ENCODE measurements at regions not wholly inside any gene's neighbourhood (a gene's known extent, or its start where the extent isn't known, plus 50 kb on each side); places are given as distances from the start of the nearest gene placed in this dataset.
"Not testable (repeated sequence)": the region's sequence is repeated elsewhere in the genome, so short reads cannot be mapped to it uniquely, and the experiment has no call there.

- no peak for FAIRE-seq
Observed at GRCh38 chr5:174901336-174901735, 177.0 kb downstream of the MSX2 start.

DNA sequence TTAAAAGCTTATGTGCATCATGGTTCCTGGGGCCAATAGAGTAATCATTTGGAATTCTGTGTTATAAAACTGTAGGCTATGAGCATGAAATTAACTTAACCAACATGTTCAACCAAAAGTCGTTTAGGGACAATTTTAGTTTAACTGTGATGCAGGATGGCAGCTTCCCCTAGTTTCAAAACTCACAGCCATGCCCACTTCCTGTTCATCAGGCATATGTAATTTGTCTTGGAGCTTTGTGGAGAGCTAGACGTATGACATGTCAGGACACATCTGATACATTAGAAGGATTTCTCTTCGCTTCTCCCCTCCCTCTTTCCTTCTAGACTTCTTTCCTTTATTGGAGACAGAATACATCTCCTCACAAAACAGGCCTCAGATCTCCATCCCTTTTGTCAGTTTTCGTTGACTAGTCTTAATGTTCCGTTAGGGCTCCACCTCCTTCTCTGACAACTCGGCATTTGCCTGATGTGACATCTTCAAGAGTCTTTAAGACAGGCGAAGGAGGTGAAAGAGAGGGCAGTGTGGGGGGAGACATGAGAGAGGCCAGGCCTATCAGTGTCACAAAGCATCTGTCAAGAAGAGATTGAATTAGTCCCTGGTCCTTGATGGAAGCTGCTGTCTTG, 176.0 kb downstream of the MSX2 start:
- no peak for FAIRE-seq

DNA sequence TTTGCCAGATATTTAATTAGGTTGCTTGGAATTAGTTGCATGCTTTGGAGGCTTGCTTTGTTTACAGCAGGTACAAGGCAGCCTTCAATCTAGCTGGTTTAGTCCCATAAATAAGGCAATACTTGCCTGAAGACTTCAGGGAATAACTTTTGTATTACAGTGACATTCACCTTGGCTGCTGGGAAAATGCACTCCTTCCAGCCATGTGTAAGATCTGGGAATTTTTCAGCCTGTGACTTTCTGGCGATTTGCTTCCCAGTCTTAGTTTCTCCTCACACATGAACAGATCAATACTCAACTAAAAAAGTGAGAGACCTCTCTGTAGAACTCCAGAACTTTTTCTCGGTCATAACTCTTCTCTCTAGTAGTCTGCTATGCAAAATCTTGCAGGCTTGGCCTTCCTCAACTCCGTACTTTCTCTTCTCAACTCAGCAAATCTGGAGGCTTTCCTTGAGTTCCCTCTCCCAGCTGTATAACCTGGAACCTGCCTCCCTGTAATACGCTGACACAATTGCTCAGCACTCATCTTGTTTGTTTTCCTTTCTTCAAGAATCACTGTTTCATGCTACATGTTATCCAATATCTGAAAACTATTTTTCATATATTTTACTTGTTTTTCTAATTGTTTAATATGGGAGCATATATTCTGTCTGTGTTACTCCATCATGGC, 173.0 kb downstream of the MSX2 start:
- FAIRE-seq = no peak

GRCh38 chr5:174895360-174895759, 171.0 kb downstream of the MSX2 start:
- FAIRE-seq = no peak

GRCh38 chr5:174892742-174893141, 168.4 kb downstream of the MSX2 start:
- FAIRE-seq = no peak

GRCh38 chr5:174880412-174881200, 156.2 kb downstream of the MSX2 start:
- not testable (repeated sequence) for FAIRE-seq

DNA sequence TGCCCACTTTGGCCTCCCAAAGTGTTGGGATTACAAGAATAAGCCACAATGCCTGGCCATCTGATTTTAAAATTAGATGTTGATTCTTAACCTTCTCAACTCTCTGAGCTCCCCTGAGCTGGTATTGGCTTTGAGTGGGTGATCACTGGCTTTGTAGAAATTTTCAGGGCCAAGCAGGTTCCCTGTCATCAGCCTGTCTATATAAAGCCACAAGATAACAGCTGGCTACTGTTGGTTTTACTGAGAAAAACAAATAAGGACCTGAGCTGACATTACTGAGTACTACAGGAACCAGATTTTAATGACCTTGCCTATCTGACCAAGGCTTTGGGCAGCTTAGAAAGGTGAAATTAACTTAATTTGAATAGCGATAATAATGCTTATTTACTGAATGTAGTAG, 153.6 kb downstream of the MSX2 start:
- FAIRE-seq = no peak

- FAIRE-seq = no peak
Observed at GRCh38 chr5:174872271-174872670, 147.9 kb downstream of the MSX2 start.

GRCh38 chr5:174852143-174852542, 127.8 kb downstream of the MSX2 start:
- FAIRE-seq = no peak

DNA sequence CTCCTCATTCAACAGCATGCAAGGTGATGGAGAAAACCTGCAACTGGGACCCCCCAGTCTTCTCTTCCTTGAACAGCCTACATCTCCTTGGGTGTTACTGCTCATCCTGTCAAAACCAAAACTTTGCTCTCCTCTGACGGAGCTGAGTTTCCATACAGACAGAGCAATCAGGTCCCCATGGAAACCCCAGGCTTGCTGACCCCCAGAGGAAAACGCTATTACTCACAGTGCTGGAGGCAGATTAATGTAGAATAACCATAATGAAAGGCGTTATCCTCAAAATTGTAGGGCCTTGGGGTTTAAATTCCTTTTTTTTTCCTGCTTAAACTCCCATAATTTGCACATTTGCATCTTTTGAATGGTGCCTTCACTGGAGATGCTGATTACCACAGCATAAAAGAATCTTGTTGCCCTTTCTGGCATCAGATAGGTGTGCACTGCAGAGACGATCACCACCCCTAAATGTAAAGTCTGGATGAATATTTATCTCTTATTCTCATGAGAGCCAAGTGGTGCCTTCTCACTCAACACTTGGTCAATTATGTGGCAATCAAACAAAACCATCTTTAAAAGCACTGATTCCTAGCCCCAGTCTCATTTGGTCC, 126.3 kb downstream of the MSX2 start:
- FAIRE-seq = no peak

DNA sequence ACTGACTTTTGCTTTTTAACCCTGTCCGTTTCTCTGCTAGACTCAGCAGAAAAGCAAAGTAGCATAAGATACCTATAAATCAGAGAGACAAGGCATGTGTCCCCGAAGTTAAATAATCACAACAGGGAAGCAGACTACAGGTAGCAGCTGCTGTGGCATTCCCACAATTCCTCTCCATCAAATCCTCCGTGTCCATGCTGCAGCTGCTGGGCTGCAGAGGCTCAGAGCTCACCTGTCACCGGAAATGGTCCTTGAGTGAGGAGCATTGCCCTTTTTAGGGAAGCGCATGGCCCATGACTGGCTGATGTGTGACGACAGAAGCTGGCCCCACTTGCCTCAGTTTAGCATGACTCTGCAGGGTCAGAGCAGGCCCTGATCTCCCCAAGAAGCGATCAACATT, 125.0 kb downstream of the MSX2 start:
- FAIRE-seq = no peak

DNA sequence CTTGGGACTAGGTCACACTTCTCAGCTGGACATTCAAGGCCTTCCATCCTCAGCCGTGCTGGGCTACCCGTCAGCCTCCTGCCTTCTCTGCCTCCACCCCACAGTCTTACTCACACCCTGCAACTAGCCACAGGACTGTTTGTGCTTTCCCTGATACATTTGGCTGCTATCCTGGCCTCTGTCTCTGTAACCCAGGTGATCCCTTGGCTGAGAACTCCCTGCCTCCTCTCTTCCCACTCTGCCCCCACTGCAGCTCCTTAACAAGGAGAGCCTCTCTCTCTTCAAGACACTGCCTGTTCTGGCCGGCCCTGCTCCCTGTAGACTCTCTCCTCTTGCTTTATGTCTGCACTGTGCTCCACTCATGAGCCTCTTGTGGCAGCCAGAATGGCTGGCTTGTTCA, 120.6 kb downstream of the MSX2 start:
- FAIRE-seq = no peak

- FAIRE-seq = no peak
Observed at GRCh38 chr5:174843263-174844250, 119.2 kb downstream of the MSX2 start.

GRCh38 chr5:174840435-174840834, 116.1 kb downstream of the MSX2 start:
- FAIRE-seq = no peak

GRCh38 chr5:174839196-174839595, 114.8 kb downstream of the MSX2 start:
- no peak for FAIRE-seq

- no peak for FAIRE-seq
Observed at GRCh38 chr5:174837919-174838902, 113.8 kb downstream of the MSX2 start.

GRCh38 chr5:174834081-174834480, 109.7 kb downstream of the MSX2 start:
- no peak for FAIRE-seq

GRCh38 chr5:174832811-174833210, 108.4 kb downstream of the MSX2 start:
- no peak for FAIRE-seq

- FAIRE-seq = no peak
Observed at GRCh38 chr5:174832025-174832424, 107.6 kb downstream of the MSX2 start.

DNA sequence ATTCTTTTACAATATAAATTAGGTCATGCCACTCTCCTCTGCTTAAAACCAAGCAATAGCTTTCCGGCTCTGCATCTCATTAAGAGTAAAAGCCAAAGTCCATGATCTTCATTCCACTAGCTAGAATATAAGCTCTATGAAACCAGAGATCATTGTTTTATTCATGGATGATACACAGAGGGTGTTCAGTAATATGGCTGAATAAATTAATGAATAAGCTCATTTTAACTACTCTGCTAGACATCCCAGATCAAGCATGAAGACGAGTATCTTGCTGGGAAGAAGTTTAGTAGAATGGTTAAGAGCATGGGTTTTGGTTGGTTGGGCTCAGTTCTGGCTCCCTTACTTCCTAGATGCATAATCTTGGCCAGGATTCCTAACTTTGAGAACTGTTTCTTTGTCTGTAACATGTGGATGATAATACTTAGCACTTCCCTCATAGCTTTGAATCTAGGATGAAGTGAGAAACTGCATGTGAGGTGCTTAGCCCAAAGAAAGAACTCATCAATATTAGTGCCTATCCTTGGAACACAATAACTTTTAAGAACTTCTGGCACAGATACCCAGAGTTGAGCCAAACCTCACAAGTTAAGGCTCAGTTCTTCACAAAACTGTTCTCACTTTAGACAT, 106.8 kb downstream of the MSX2 start:
- no peak for FAIRE-seq

DNA sequence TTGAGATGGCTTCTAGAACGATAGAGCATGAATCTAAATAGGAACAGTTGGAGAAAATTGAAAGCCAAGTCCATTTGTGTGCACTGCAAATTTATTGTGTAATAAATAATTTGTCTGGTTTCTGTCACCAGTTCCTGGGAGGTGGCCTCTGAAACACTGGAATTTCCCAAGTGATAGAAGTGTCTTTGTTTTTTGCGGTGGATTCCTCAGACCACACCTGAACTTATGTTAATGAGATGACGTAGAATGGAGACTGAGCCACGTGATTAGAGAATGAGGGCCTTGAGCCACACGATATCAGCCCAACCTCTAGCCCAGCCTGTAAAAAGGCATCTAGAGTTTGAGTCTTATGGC, 105.1 kb downstream of the MSX2 start:
- no peak for FAIRE-seq

Data from colon (tissue), 2 donors.